Astrocyte of the cerebellum (primary cell): ENCODE measurements at regions not wholly inside any gene's neighbourhood (a gene's known extent, or its start where the extent isn't known, plus 50 kb on each side); places are given as distances from the start of the nearest gene placed in this dataset.

Experiments used
- DNase-seq: peaks from one replicate; pipeline ENCODE4 v3.0.0-alpha.2; 2011; ENCODE audit warnings: low read depth
- H3K4me3 ChIP-seq: 2 replicates; pipeline ENCODE4 v1.5.1; 2011; ENCODE audit warnings: mild to moderate bottlenecking, low read depth, low read length, moderate library complexity
- CTCF ChIP-seq: IDR thresholded peaks from 2 replicates; pipeline ENCODE4 v1.5.1; 2012; ENCODE audit warnings: low read length, low read depth, moderate library complexity, mild to moderate bottlenecking; ENCODE audit errors: missing control alignments
- in situ Hi-C: cut with HindIII; loops from 2 replicates; pipeline ENCODE4 v1.10.0; 2017; ENCODE audit warnings: low sequenced_read_pairs

- no peak for TF ChIP-seq CTCF
- in situ Hi-C loops = no loop called here
- DNase-seq = no peak
- H3K4me3 ChIP-seq = no peak overlapping the region
Measured at GRCh38 chr6:169041078-169041477, 212.6 kb downstream of the THBS2 start.

- in situ Hi-C loops = no loop called here
- TF ChIP-seq CTCF = no peak
- H3K4me3 ChIP-seq = no peak overlapping the region
- no peak for DNase-seq
Measured at GRCh38 chr6:169038691-169039090, 215.0 kb downstream of the THBS2 start.

- TF ChIP-seq CTCF = no peak
- in situ Hi-C loops = no loop called here
- DNase-seq = peak; percentile 40
- H3K4me3 ChIP-seq = no peak overlapping the region
Measured at GRCh38 chr6:169035385-169036240, 218.0 kb downstream of the THBS2 start.

GRCh38 chr6:169034516-169035167, 219.0 kb downstream of the THBS2 start:
- no peak for TF ChIP-seq CTCF
- in situ Hi-C loops = no loop called here
- no peak for DNase-seq

GRCh38 chr6:169029861-169030260, 223.8 kb downstream of the THBS2 start:
- no peak for DNase-seq
- H3K4me3 ChIP-seq = no peak overlapping the region
- in situ Hi-C loops = no loop called here
- TF ChIP-seq CTCF = no peak

More at GRCh38 chr6:169034516-169035167, 219.0 kb downstream of the THBS2 start:
- no peak overlapping the region for H3K4me3 ChIP-seq

GRCh38 chr6:169028343-169028742, 225.3 kb downstream of the THBS2 start:
- DNase-seq = no peak
- in situ Hi-C loops = no loop called here
- no peak for TF ChIP-seq CTCF
- H3K4me3 ChIP-seq = no peak overlapping the region
